ENCODE measurements at regions not wholly inside any gene's neighbourhood (a gene's known extent, or its start where the extent isn't known, plus 50 kb on each side); places are given as distances from the start of the nearest gene placed in this dataset.

DNA sequence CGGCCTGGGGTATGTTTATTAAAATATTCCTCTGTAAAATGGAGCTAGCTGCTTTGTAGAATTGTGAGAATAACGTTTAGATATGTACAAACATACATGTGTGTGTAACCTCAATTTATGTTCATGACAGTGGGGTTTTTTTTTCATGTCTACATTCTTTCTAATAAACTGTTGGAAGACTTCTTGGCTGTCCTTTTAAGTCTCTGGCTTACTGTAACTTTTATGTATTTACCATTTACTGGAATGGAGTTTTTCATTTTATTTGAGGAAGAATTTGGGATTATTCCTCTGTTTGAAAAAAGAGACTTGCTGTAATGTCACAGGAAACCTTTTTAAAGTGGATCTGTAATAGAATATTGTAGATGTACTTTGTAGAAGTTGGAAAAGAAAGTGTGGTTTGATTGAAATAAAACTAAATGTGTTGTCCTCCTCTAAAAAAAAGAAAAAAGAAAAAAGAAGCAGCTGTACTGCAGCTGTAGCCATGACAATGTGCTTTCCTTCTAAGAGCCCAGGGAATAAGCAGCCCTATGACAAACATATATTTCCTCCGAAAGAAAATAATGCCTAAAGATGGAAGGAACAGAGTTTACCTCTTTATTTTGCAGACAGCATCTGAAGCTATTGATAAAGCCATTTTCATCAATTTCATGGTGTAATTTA, 71.2 kb upstream of the FREM1 start:
- TF ChIP-seq CTCF (IDR thresholded peaks at IDR 0.05) (no peak), POLR2AphosphoS5 (IDR thresholded peaks at IDR 0.05) (no peak)
